ENCODE measurements at regions not wholly inside any gene's neighbourhood (a gene's known extent, or its start where the extent isn't known, plus 50 kb on each side); places are given as distances from the start of the nearest gene placed in this dataset.

DNA sequence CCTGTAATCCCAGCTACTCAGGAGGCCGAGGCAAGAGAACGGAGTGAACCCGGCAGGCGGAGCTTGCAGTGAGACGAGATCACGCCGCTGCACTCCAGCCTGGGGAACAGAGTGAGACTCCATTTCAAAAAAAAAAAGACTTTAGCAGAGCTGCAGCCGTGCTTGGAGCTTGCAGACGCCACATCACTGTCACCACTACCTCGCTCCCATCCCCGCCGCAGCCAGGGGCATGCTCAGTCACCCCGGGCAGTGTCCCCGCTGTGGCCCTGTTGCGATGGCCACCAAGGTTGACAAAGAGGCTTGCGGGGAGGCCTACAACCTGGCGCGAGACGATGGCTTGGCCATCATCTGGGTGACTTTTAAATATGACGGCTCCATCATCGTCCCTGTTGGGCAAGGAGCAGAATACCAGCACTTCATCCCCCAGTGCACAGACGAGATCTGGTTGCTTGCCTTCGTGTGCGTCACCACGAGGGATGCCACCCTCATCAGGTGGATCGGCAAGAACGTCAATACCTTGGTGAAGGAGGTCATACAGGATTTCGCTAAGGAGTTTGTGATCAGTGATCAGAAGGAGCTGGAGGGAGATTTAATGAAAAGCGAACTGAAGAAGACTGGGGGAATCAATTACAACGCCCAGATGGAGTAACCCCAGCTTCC, 118.1 kb downstream of the TNFRSF13B start:
- TF ChIP-seq FOXA1 (IDR thresholded peaks at IDR 0.05; ENCODE audit: borderline replicate concordance) (no peak), ZNF699 (CRISPR knock-in tag; IDR thresholded peaks at IDR 0.05; ENCODE audit: insufficient replicate concordance) (no peak), MXI1 (IDR thresholded peaks at IDR 0.05; ENCODE audit: low read depth, low read length) (no peak), EP300 (IDR thresholded peaks at IDR 0.05; ENCODE audit: low read length) (no peak), BRF1 (IDR thresholded peaks at IDR 0.05; ENCODE audit: borderline replicate concordance, extremely low read depth, insufficient read length) (no peak), JUNB (CRISPR knock-in tag; conservative IDR thresholded peaks at IDR 0.05) (no peak), GATA2 (CRISPR knock-in tag; IDR thresholded peaks at IDR 0.05) (no peak), ZBTB7A (IDR thresholded peaks at IDR 0.05; ENCODE audit: borderline replicate concordance, control insufficient read depth, low read depth, low read length) (no peak), CBFA2T3 (IDR thresholded peaks at IDR 0.05) (no peak), HDAC2 (IDR thresholded peaks at IDR 0.05) (no peak), POU5F1 (IDR thresholded peaks at IDR 0.05; ENCODE audit: borderline replicate concordance, low read depth, low read length, partially characterized antibody) (no peak)
- TF ChIP-seq, protein P1, sequence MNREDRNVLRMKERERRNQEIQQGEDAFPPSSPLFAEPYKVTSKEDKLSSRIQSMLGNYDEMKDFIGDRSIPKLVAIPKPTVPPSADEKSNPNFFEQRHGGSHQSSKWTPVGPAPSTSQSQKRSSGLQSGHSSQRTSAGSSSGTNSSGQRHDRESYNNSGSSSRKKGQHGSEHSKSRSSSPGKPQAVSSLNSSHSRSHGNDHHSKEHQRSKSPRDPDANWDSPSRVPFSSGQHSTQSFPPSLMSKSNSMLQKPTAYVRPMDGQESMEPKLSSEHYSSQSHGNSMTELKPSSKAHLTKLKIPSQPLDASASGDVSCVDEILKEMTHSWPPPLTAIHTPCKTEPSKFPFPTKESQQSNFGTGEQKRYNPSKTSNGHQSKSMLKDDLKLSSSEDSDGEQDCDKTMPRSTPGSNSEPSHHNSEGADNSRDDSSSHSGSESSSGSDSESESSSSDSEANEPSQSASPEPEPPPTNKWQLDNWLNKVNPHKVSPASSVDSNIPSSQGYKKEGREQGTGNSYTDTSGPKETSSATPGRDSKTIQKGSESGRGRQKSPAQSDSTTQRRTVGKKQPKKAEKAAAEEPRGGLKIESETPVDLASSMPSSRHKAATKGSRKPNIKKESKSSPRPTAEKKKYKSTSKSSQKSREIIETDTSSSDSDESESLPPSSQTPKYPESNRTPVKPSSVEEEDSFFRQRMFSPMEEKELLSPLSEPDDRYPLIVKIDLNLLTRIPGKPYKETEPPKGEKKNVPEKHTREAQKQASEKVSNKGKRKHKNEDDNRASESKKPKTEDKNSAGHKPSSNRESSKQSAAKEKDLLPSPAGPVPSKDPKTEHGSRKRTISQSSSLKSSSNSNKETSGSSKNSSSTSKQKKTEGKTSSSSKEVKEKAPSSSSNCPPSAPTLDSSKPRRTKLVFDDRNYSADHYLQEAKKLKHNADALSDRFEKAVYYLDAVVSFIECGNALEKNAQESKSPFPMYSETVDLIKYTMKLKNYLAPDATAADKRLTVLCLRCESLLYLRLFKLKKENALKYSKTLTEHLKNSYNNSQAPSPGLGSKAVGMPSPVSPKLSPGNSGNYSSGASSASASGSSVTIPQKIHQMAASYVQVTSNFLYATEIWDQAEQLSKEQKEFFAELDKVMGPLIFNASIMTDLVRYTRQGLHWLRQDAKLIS (CRISPR knock-in tag; IDR thresholded peaks at IDR 0.05): no peak
- TF ChIP-seq, protein P2, sequence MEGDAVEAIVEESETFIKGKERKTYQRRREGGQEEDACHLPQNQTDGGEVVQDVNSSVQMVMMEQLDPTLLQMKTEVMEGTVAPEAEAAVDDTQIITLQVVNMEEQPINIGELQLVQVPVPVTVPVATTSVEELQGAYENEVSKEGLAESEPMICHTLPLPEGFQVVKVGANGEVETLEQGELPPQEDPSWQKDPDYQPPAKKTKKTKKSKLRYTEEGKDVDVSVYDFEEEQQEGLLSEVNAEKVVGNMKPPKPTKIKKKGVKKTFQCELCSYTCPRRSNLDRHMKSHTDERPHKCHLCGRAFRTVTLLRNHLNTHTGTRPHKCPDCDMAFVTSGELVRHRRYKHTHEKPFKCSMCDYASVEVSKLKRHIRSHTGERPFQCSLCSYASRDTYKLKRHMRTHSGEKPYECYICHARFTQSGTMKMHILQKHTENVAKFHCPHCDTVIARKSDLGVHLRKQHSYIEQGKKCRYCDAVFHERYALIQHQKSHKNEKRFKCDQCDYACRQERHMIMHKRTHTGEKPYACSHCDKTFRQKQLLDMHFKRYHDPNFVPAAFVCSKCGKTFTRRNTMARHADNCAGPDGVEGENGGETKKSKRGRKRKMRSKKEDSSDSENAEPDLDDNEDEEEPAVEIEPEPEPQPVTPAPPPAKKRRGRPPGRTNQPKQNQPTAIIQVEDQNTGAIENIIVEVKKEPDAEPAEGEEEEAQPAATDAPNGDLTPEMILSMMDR (IDR thresholded peaks at IDR 0.05 in 2 of 3, conservative IDR thresholded peaks at IDR 0.05 in 1 of 3; ENCODE audit: insufficient read depth in 2 of 3, low read depth in 1 of 3, low read length in 3 of 3): no peak

All from K562 (cell line).